ENCODE measurements at regions not wholly inside any gene's neighbourhood (a gene's known extent, or its start where the extent isn't known, plus 50 kb on each side); places are given as distances from the start of the nearest gene placed in this dataset.
"Not testable (repeated sequence)": the region's sequence is repeated elsewhere in the genome, so short reads cannot be mapped to it uniquely, and the experiment has no call there.

DNA sequence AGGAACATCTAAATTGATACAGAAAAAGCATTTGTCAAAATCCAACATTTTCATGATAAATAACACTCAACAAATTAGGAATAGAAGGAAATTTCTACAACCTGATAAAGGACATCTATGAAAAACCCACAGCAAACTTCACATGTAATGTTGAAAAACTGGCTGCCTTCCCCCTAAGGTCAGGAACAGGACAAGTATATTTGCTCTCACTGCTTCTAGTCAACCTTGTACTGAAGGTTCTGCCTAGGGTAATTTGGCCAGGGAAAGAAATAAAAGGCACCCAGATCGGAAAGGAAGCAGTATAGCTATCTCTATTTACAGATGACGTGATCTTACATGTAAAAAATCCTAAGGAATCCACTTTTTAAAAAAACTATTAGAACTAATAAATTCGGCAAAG, 97.1 kb upstream of the USP9X start:
- TF ChIP-seq, protein P1, sequence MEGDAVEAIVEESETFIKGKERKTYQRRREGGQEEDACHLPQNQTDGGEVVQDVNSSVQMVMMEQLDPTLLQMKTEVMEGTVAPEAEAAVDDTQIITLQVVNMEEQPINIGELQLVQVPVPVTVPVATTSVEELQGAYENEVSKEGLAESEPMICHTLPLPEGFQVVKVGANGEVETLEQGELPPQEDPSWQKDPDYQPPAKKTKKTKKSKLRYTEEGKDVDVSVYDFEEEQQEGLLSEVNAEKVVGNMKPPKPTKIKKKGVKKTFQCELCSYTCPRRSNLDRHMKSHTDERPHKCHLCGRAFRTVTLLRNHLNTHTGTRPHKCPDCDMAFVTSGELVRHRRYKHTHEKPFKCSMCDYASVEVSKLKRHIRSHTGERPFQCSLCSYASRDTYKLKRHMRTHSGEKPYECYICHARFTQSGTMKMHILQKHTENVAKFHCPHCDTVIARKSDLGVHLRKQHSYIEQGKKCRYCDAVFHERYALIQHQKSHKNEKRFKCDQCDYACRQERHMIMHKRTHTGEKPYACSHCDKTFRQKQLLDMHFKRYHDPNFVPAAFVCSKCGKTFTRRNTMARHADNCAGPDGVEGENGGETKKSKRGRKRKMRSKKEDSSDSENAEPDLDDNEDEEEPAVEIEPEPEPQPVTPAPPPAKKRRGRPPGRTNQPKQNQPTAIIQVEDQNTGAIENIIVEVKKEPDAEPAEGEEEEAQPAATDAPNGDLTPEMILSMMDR (IDR thresholded peaks at IDR 0.05; ENCODE audit: low read depth, low read length): no peak
- Histone ChIP-seq H3K9me3 (ENCODE audit: severe bottlenecking) (peaks cover 3% of the 10 kb centered on the region), H3K36me3 (no peaks in the 10 kb centered on the region)

DNA sequence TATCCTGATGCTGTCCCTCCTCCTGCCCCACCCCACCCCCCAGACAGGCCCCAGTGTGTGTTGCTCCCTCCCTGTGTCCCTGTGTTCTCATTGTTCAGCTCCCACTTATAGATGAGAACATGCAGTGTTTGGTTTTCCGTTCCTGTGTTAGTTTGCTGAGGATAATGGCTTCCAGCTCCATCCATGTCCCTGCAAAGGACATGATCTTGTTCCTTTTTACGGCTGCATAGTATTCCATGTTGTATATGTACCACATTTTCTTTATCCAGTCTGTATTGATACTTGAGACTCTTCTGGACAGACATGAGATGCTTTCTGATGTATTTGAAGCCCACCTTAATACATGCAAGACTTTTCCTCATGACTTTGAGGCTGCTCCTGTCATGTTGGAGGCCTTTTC, 91.8 kb upstream of the USP9X start:
- not testable (repeated sequence) for DNase-seq; H3K27ac ChIP-seq; H3K36me3 ChIP-seq; H3K4me3 ChIP-seq (ENCODE audit: low read depth, low read length); H3K9me3 ChIP-seq (ENCODE audit: severe bottlenecking)
- H3K27me3 ChIP-seq (ENCODE audit: insufficient read depth, low read depth, severe bottlenecking): peaks cover 11% of the 10 kb centered on the region

More for the DNA sequence above, 97.1 kb upstream of the USP9X start:
- DNase-seq: no peak
- Histone ChIP-seq H3K27ac (no peak overlapping the region), H3K4me3 (ENCODE audit: low read depth, low read length) (no peak overlapping the region), H3K27me3 (ENCODE audit: insufficient read depth, low read depth, severe bottlenecking) (peaks cover 4% of the 10 kb centered on the region)

DNA sequence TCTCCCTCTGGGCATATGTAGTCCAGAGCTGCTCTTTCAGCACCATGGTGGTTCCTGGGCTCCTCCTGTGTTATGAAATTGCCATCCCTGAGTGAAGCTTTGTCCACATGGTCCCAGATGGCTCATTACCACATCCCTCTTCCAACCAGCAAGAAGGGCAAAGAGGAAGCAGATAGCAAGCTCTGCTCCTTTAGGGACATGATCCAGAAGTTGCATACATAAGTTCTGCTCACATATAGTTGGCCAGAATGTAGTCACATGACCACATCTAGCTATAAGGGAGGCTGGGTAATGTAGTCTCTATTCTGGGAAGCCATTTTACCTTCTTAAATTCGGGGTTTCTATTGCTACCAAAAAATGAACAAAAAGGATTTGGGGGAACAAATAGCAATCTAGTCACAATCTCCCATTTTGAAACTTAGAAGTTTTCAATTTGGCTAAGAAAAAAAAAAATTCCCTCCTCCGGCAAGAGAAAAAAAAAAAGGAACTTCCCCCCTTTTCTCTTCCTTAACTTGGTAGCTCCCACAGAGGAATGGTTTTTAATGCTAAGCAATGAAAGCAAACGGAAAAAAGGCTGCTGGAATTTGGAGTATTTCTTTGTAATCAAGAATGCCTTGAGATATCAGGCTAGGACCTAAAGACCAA, 88.2 kb upstream of the USP9X start:
- Histone ChIP-seq H3K27ac (no peak overlapping the region), H3K4me3 (ENCODE audit: low read depth, low read length) (no peak overlapping the region), H3K36me3 (no peaks in the 10 kb centered on the region), H3K9me3 (ENCODE audit: severe bottlenecking) (no peaks in the 10 kb centered on the region), H3K27me3 (ENCODE audit: insufficient read depth, low read depth, severe bottlenecking) (peaks cover 11% of the 10 kb centered on the region)
- DNase-seq: no peak
- TF ChIP-seq, protein P1 (IDR thresholded peaks at IDR 0.05; ENCODE audit: low read depth, low read length): no peak

DNA sequence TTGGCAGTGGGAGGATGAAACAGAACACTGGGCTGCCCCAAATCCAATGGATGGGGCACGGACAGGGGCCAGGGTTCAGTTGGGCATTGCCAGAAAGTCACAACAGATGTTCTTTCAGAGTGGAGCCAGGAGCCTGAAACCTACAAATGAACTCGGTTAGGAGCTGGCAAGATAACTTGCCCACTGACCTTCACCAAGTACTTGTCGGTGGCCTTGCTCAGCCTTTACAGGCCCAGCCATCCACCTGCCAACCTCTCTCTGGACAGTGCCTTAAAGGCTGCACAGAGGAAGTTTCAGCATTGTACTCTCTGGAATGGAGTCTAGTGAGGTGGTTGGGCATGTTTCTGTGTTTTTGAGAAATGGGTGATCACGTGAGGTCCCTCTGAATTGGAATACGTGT, 87.1 kb upstream of the USP9X start:
- no peaks in the 10 kb centered on the region for H3K9me3 ChIP-seq (ENCODE audit: severe bottlenecking)
- H3K36me3 ChIP-seq: no peaks in the 10 kb centered on the region
- no peak overlapping the region for H3K27ac ChIP-seq
- H3K4me3 ChIP-seq (ENCODE audit: low read depth, low read length): no peak overlapping the region
- DNase-seq: no peak
- H3K27me3 ChIP-seq (ENCODE audit: insufficient read depth, low read depth, severe bottlenecking): peaks cover 8% of the 10 kb centered on the region
- TF ChIP-seq, protein P1 (IDR thresholded peaks at IDR 0.05; ENCODE audit: low read depth, low read length): no peak

DNA sequence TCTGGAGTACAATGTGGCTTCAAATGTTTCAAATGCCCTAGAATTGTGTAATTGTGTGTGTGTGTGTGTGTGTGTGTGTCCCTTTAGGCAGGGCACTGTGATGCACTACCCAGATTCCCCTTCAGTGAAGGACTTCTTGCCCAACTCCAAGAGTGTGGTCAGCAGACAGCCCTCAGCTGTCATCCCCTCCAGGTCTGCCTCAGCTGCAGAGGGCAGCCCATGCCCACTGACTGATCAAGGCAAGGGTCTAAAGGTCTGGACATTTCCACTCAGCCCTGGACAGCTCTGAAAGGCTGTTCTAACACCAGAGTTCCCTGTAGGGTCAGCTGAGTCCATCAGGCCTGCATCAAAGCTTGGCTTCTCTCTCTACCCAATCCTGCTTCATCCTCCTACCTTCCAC, 83.9 kb upstream of the USP9X start:
- Histone ChIP-seq H3K4me3 (ENCODE audit: low read depth, low read length) (no peak overlapping the region), H3K36me3 (no peaks in the 10 kb centered on the region), H3K27ac (no peak overlapping the region), H3K27me3 (ENCODE audit: insufficient read depth, low read depth, severe bottlenecking) (peaks cover 4% of the 10 kb centered on the region), H3K9me3 (ENCODE audit: severe bottlenecking) (no peaks in the 10 kb centered on the region)
- TF ChIP-seq, protein P1 (IDR thresholded peaks at IDR 0.05; ENCODE audit: low read depth, low read length): no peak
- DNase-seq: no peak

DNA sequence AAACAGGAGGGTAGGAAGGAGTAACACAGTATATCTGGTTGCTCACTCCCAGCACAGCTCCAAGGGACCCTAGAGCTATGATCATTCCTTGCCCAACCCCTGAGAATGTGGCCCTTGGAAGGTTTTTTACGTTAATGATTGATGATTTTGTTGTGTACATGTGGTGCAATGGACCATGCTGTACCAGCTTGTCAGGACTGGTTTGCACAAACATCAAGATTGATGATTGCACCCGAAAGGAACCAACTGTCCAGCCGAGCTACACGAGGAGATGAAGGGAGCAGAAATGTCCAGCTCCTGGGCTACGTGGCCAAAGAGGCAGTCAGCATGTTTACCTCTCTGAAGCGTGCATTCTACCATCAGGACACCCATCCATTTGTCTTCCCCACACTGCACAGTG, 83.2 kb upstream of the USP9X start:
- DNase-seq: no peak
- Histone ChIP-seq H3K4me3 (ENCODE audit: low read depth, low read length) (no peak overlapping the region), H3K36me3 (no peaks in the 10 kb centered on the region), H3K9me3 (ENCODE audit: severe bottlenecking) (no peaks in the 10 kb centered on the region), H3K27ac (no peak overlapping the region), H3K27me3 (ENCODE audit: insufficient read depth, low read depth, severe bottlenecking) (no peaks in the 10 kb centered on the region)
- TF ChIP-seq, protein P1 (IDR thresholded peaks at IDR 0.05; ENCODE audit: low read depth, low read length): no peak
